ENCODE measurements at regions not wholly inside any gene's neighbourhood (a gene's known extent, or its start where the extent isn't known, plus 50 kb on each side); places are given as distances from the start of the nearest gene placed in this dataset.

GRCh38 chr4:170589597-170590191 is 499.9 kb upstream of the AADAT start:
- Histone ChIP-seq H3K27ac (ENCODE audit: low read depth, low read length) (no peak overlapping the region), H3K36me3 (ENCODE audit: control insufficient read depth in 1 of 2, insufficient read depth in 2 of 2, low read length in 2 of 2) (no peaks in the 10 kb centered on the region), H3K4me1 (ENCODE audit: control insufficient read depth in 1 of 2, insufficient read depth in 2 of 2, low read length in 2 of 2) (no peaks in the 10 kb centered on the region), H3K9ac (ENCODE audit: low read depth in 1 of 2, low read length in 2 of 2) (no peak overlapping the region), H3K27me3 (ENCODE audit: control insufficient read depth in 1 of 2, insufficient read depth in 2 of 2, low read length in 2 of 2) (no peaks in the 10 kb centered on the region), H3K4me3 (ENCODE audit: low read depth in 1 of 2, low read length in 2 of 2) (no peak overlapping the region), H3K9me3 (ENCODE audit: control insufficient read depth in 1 of 2, low read length in 2 of 2) (no peaks in the 10 kb centered on the region)

- H3K27me3 ChIP-seq (ENCODE audit: control insufficient read depth in 1 of 2, insufficient read depth in 2 of 2, low read length in 2 of 2): no peaks in the 10 kb centered on the region
- H3K36me3 ChIP-seq (ENCODE audit: control insufficient read depth in 1 of 2, insufficient read depth in 2 of 2, low read length in 2 of 2): no peaks in the 10 kb centered on the region
- no peaks in the 10 kb centered on the region for H3K9me3 ChIP-seq (ENCODE audit: control insufficient read depth in 1 of 2, low read length in 2 of 2)
- H3K4me1 ChIP-seq (ENCODE audit: control insufficient read depth in 1 of 2, insufficient read depth in 2 of 2, low read length in 2 of 2): no peaks in the 10 kb centered on the region
- no peak overlapping the region for H3K27ac ChIP-seq (ENCODE audit: low read depth, low read length)
- H3K4me3 ChIP-seq (ENCODE audit: low read depth in 1 of 2, low read length in 2 of 2): no peak overlapping the region
- H3K9ac ChIP-seq (ENCODE audit: low read depth in 1 of 2, low read length in 2 of 2): no peak overlapping the region
Measured at GRCh38 chr4:170581969-170582368, 492.2 kb upstream of the AADAT start.

GRCh38 chr4:170581322-170581721 is 491.6 kb upstream of the AADAT start:
- Histone ChIP-seq H3K27me3 (ENCODE audit: control insufficient read depth in 1 of 2, insufficient read depth in 2 of 2, low read length in 2 of 2) (no peaks in the 10 kb centered on the region), H3K4me3 (ENCODE audit: low read depth in 1 of 2, low read length in 2 of 2) (no peak overlapping the region), H3K4me1 (ENCODE audit: control insufficient read depth in 1 of 2, insufficient read depth in 2 of 2, low read length in 2 of 2) (no peaks in the 10 kb centered on the region), H3K36me3 (ENCODE audit: control insufficient read depth in 1 of 2, insufficient read depth in 2 of 2, low read length in 2 of 2) (no peaks in the 10 kb centered on the region), H3K27ac (ENCODE audit: low read depth, low read length) (no peak overlapping the region), H3K9me3 (ENCODE audit: control insufficient read depth in 1 of 2, low read length in 2 of 2) (no peaks in the 10 kb centered on the region), H3K9ac (ENCODE audit: low read depth in 1 of 2, low read length in 2 of 2) (no peak overlapping the region)

- Histone ChIP-seq H3K4me1 (ENCODE audit: control insufficient read depth in 1 of 2, insufficient read depth in 2 of 2, low read length in 2 of 2) (no peaks in the 10 kb centered on the region), H3K36me3 (ENCODE audit: control insufficient read depth in 1 of 2, insufficient read depth in 2 of 2, low read length in 2 of 2) (no peaks in the 10 kb centered on the region), H3K27me3 (ENCODE audit: control insufficient read depth in 1 of 2, insufficient read depth in 2 of 2, low read length in 2 of 2) (no peaks in the 10 kb centered on the region), H3K4me3 (ENCODE audit: low read depth in 1 of 2, low read length in 2 of 2) (no peak overlapping the region), H3K27ac (ENCODE audit: low read depth, low read length) (no peak overlapping the region), H3K9me3 (ENCODE audit: control insufficient read depth in 1 of 2, low read length in 2 of 2) (no peaks in the 10 kb centered on the region), H3K9ac (ENCODE audit: low read depth in 1 of 2, low read length in 2 of 2) (no peak overlapping the region)
Measured at GRCh38 chr4:170580651-170581050, 490.9 kb upstream of the AADAT start.

GRCh38 chr4:170538821-170539473 is 449.2 kb upstream of the AADAT start:
- H3K4me1 ChIP-seq (ENCODE audit: control insufficient read depth in 1 of 2, insufficient read depth in 2 of 2, low read length in 2 of 2): no peaks in the 10 kb centered on the region

GRCh38 chr4:170529748-170530722 is 440.3 kb upstream of the AADAT start:
- Histone ChIP-seq H3K4me1 (ENCODE audit: control insufficient read depth in 1 of 2, insufficient read depth in 2 of 2, low read length in 2 of 2) (no peaks in the 10 kb centered on the region), H3K9me3 (ENCODE audit: control insufficient read depth in 1 of 2, low read length in 2 of 2) (no peaks in the 10 kb centered on the region), H3K4me3 (ENCODE audit: low read depth in 1 of 2, low read length in 2 of 2) (no peak overlapping the region), H3K27me3 (ENCODE audit: control insufficient read depth in 1 of 2, insufficient read depth in 2 of 2, low read length in 2 of 2) (no peaks in the 10 kb centered on the region), H3K36me3 (ENCODE audit: control insufficient read depth in 1 of 2, insufficient read depth in 2 of 2, low read length in 2 of 2) (no peaks in the 10 kb centered on the region), H3K27ac (ENCODE audit: low read depth, low read length) (no peak overlapping the region), H3K9ac (ENCODE audit: low read depth in 1 of 2, low read length in 2 of 2) (no peak overlapping the region)

More at GRCh38 chr4:170538821-170539473, 449.2 kb upstream of the AADAT start:
- Histone ChIP-seq H3K27me3 (ENCODE audit: control insufficient read depth in 1 of 2, insufficient read depth in 2 of 2, low read length in 2 of 2) (no peaks in the 10 kb centered on the region), H3K9me3 (ENCODE audit: control insufficient read depth in 1 of 2, low read length in 2 of 2) (no peaks in the 10 kb centered on the region), H3K27ac (ENCODE audit: low read depth, low read length) (no peak overlapping the region), H3K9ac (ENCODE audit: low read depth in 1 of 2, low read length in 2 of 2) (no peak overlapping the region), H3K4me3 (ENCODE audit: low read depth in 1 of 2, low read length in 2 of 2) (no peak overlapping the region), H3K36me3 (ENCODE audit: control insufficient read depth in 1 of 2, insufficient read depth in 2 of 2, low read length in 2 of 2) (no peaks in the 10 kb centered on the region)

- Histone ChIP-seq H3K9me3 (ENCODE audit: control insufficient read depth in 1 of 2, low read length in 2 of 2) (no peaks in the 10 kb centered on the region), H3K4me3 (ENCODE audit: low read depth in 1 of 2, low read length in 2 of 2) (no peak overlapping the region), H3K27me3 (ENCODE audit: control insufficient read depth in 1 of 2, insufficient read depth in 2 of 2, low read length in 2 of 2) (no peaks in the 10 kb centered on the region), H3K36me3 (ENCODE audit: control insufficient read depth in 1 of 2, insufficient read depth in 2 of 2, low read length in 2 of 2) (no peaks in the 10 kb centered on the region), H3K27ac (ENCODE audit: low read depth, low read length) (no peak overlapping the region), H3K9ac (ENCODE audit: low read depth in 1 of 2, low read length in 2 of 2) (no peak overlapping the region), H3K4me1 (ENCODE audit: control insufficient read depth in 1 of 2, insufficient read depth in 2 of 2, low read length in 2 of 2) (no peaks in the 10 kb centered on the region)
Measured at GRCh38 chr4:170526471-170526870, 436.7 kb upstream of the AADAT start.

- Histone ChIP-seq H3K9me3 (ENCODE audit: control insufficient read depth in 1 of 2, low read length in 2 of 2) (no peaks in the 10 kb centered on the region), H3K36me3 (ENCODE audit: control insufficient read depth in 1 of 2, insufficient read depth in 2 of 2, low read length in 2 of 2) (no peaks in the 10 kb centered on the region), H3K4me1 (ENCODE audit: control insufficient read depth in 1 of 2, insufficient read depth in 2 of 2, low read length in 2 of 2) (no peaks in the 10 kb centered on the region), H3K27ac (ENCODE audit: low read depth, low read length) (no peak overlapping the region), H3K27me3 (ENCODE audit: control insufficient read depth in 1 of 2, insufficient read depth in 2 of 2, low read length in 2 of 2) (no peaks in the 10 kb centered on the region), H3K4me3 (ENCODE audit: low read depth in 1 of 2, low read length in 2 of 2) (no peak overlapping the region), H3K9ac (ENCODE audit: low read depth in 1 of 2, low read length in 2 of 2) (no peak overlapping the region)
Measured at GRCh38 chr4:170522427-170522970, 432.7 kb upstream of the AADAT start.

GRCh38 chr4:170497689-170498088 is 407.9 kb upstream of the AADAT start:
- Histone ChIP-seq H3K27me3 (ENCODE audit: control insufficient read depth in 1 of 2, insufficient read depth in 2 of 2, low read length in 2 of 2) (no peaks in the 10 kb centered on the region), H3K36me3 (ENCODE audit: control insufficient read depth in 1 of 2, insufficient read depth in 2 of 2, low read length in 2 of 2) (no peaks in the 10 kb centered on the region), H3K4me3 (ENCODE audit: low read depth in 1 of 2, low read length in 2 of 2) (peak overlapping the region; percentile 31 to 61), H3K4me1 (ENCODE audit: control insufficient read depth in 1 of 2, insufficient read depth in 2 of 2, low read length in 2 of 2) (no peaks in the 10 kb centered on the region), H3K9me3 (ENCODE audit: control insufficient read depth in 1 of 2, low read length in 2 of 2) (no peaks in the 10 kb centered on the region), H3K9ac (ENCODE audit: low read depth in 1 of 2, low read length in 2 of 2) (no peak overlapping the region), H3K27ac (ENCODE audit: low read depth, low read length) (no peak overlapping the region)

- Histone ChIP-seq H3K27ac (ENCODE audit: low read depth, low read length) (no peak overlapping the region), H3K36me3 (ENCODE audit: control insufficient read depth in 1 of 2, insufficient read depth in 2 of 2, low read length in 2 of 2) (no peaks in the 10 kb centered on the region), H3K9ac (ENCODE audit: low read depth in 1 of 2, low read length in 2 of 2) (no peak overlapping the region), H3K4me3 (ENCODE audit: low read depth in 1 of 2, low read length in 2 of 2) (peak overlapping the region; percentile 31 to 61), H3K4me1 (ENCODE audit: control insufficient read depth in 1 of 2, insufficient read depth in 2 of 2, low read length in 2 of 2) (no peaks in the 10 kb centered on the region), H3K9me3 (ENCODE audit: control insufficient read depth in 1 of 2, low read length in 2 of 2) (no peaks in the 10 kb centered on the region), H3K27me3 (ENCODE audit: control insufficient read depth in 1 of 2, insufficient read depth in 2 of 2, low read length in 2 of 2) (no peaks in the 10 kb centered on the region)
Measured at GRCh38 chr4:170497112-170497511, 407.4 kb upstream of the AADAT start.

Measured in duodenal mucosa (tissue), 2 donors.